GM12865 (cell line): ENCODE measurements at regions not wholly inside any gene's neighbourhood (a gene's known extent, or its start where the extent isn't known, plus 50 kb on each side); places are given as distances from the start of the nearest gene placed in this dataset.

Experiments
- DNase-seq: peaks from one replicate; pipeline ENCODE4 v3.0.0; 2010; ENCODE audit warnings: low read depth
- H3K4me3 ChIP-seq: 2 replicates; pipeline ENCODE4 v1.5.1; 2011; ENCODE audit warnings: mild to moderate bottlenecking, low read depth, low read length, control low read depth
- CTCF ChIP-seq: IDR thresholded peaks from 2 replicates; pipeline ENCODE4 v1.5.1; 2011; ENCODE audit warnings: low read length, control low read depth, low read depth, inconsistent platforms; ENCODE audit not compliant: insufficient read depth; ENCODE audit errors: missing control alignments

DNA sequence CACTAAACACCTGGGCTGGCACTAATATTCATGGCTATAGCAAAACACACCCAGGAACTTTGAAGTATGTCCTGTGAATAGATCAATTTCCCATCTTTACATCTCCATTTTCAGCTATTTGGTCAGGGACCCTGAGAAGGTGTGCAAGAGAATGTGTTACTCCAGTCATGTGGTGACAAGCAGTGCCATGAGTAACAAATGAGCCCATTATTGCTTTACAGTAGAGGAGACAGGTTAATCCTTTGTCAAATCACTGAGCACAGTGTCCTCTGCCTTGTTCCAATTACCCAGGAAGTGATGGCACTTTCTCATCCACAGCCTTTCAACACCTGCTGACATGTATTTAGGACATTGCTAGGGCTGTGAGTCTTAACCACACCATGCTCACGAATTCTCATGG lies 664.8 kb upstream of the API5 start:
- no peak for DNase-seq
- H3K4me3 ChIP-seq, result no peak overlapping the region
- no peak for TF ChIP-seq CTCF

GRCh38 chr11:42647993-42648392 lies 663.8 kb upstream of the API5 start:
- TF ChIP-seq CTCF, result no peak
- no peak for DNase-seq
- no peak overlapping the region for H3K4me3 ChIP-seq

DNA sequence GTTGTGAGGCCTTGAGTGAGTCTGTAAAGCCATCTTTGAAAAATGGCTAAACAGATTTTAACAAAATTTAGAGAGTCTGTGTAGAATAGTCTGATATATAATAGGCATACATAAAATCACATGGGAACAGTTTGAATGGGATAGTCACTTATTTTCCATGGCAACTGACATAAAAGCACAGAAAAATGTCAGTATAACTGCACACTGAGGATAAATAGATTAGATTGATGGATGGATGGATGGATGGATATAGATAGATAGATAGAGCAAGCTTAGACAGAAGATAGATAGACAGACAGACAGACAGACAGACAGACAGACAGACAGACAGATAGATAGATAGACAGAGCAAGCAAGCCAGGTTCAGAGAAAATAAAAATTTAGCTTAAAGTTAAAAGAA lies 660.2 kb upstream of the API5 start:
- no peak overlapping the region for H3K4me3 ChIP-seq
- no peak for DNase-seq
- no peak for TF ChIP-seq CTCF

- TF ChIP-seq CTCF, result no peak
- H3K4me3 ChIP-seq, result no peak overlapping the region
- DNase-seq, result no peak
Measured at GRCh38 chr11:42657169-42657568, 654.6 kb upstream of the API5 start.

GRCh38 chr11:42661942-42662341 lies 649.9 kb upstream of the API5 start:
- no peak for DNase-seq
- TF ChIP-seq CTCF, result no peak
- no peak overlapping the region for H3K4me3 ChIP-seq

GRCh38 chr11:42669248-42669976 lies 642.4 kb upstream of the API5 start:
- no peak for TF ChIP-seq CTCF
- DNase-seq, result no peak
- no peak overlapping the region for H3K4me3 ChIP-seq

DNA sequence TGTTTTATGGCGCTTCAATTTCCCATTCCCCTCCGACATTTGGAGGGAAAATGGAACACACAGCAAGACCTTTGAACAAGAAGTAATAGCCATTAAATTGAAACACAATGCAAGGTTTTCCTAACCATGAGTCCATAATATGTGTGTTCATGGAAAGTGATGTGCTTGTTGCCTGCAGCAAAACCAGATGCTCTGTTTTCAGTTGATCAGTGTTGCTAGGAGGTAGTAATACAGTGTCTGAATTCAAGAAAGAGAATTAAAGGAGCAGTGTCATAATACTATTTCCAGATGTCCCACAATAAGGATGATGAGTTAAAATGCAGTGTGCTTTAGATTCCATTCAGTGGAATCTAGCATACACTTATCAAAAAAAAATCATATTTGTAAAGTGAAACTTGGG lies 637.4 kb upstream of the API5 start:
- no peak for TF ChIP-seq CTCF

More for the DNA sequence above, 637.4 kb upstream of the API5 start:
- no peak overlapping the region for H3K4me3 ChIP-seq
- no peak for DNase-seq
